Gastrocnemius medialis (tissue), 4 donors: ENCODE measurements at regions not wholly inside any gene's neighbourhood (a gene's known extent, or its start where the extent isn't known, plus 50 kb on each side); places are given as distances from the start of the nearest gene placed in this dataset.

Experiments used
- ATAC-seq, 2 donors: fragments of 150-250 bp; one replicate each; pipeline ENCODE4 v1.9.1; 2016
- DNase-seq, 2 donors: peaks; one replicate each; pipeline ENCODE4 v3.0.0-alpha.2; 2019
- H3K27ac ChIP-seq, 4 donors: fragments of 200-600 bp; sonication (generic); 1 replicate in 1 of 4; 2 replicates in 3 of 4; pipeline ENCODE4 v1.5.1; 2016 to 2018; ENCODE audit warnings: mild to moderate bottlenecking in 2 of 4, moderate library complexity in 1 of 4
- H3K27me3 ChIP-seq, 3 donors: fragments of 200-600 bp; sonication (generic) in 2 of 3; 1 replicate in 1 of 3; 2 replicates in 2 of 3; pipeline versions ENCODE4 v1.5.1 to v1.6.0; 2016 to 2019; ENCODE audit warnings: mild to moderate bottlenecking in 1 of 3, moderate library complexity in 1 of 3
- H3K36me3 ChIP-seq, 2 donors: fragments of 200-600 bp; sonication (generic) in 1 of 2; one replicate each; pipeline ENCODE4 v1.5.1; 2017 to 2018
- H3K4me1 ChIP-seq, 2 donors: fragments of 200-600 bp; sonication (generic) in 1 of 2; one replicate each; pipeline ENCODE4 v1.5.1; 2016 to 2017; ENCODE audit warnings: mild to moderate bottlenecking in 2 of 2
- H3K4me3 ChIP-seq, 4 donors: fragments of 200-600 bp; sonication (generic) in 3 of 4; 1 replicate in 1 of 4; 2 replicates in 3 of 4; pipeline ENCODE4 v1.5.1; 2016 to 2019; ENCODE audit warnings: mild to moderate bottlenecking in 2 of 4
- H3K9me3 ChIP-seq, 3 donors: fragments of 200-600 bp; sonication (generic) in 2 of 3; 1 replicate in 1 of 3; 2 replicates in 2 of 3; pipeline ENCODE4 v1.5.1; 2016 to 2019
- POLR2A ChIP-seq, 2 donors: fragments of 450-650 bp; IDR thresholded peaks; one replicate each; pipeline ENCODE4 v1.6.1; 2017; ENCODE audit warnings: antibody characterized with exemption in 2 of 2, mild to moderate bottlenecking in 2 of 2, moderate library complexity in 2 of 2
- in situ Hi-C, 4 donors: fragments of 200-750 bp; cut with MboI; loops; one replicate each; pipeline versions ENCODE4 v1.15.0 to v1.8.0; 2017; ENCODE audit warnings: low sequenced_read_pairs in 4 of 4
- intact Hi-C: fragments of 100-400 bp; cut with DNase I; formaldehyde crosslinking; loops from one replicate; pipeline ENCODE4 v1.15.1; 2023; ENCODE audit warnings: low total_unique reads
- TF ChIP-seq, protein P1 (sequence below), 5 experiments: fragments of 450-650 bp in 3 of 5; fragments of 200-600 bp in 2 of 5; sonication (generic) in 2 of 5; IDR thresholded peaks in 4 of 5; conservative IDR thresholded peaks in 1 of 5; 1 replicate in 4 of 5; 2 replicates in 1 of 5; pipeline ENCODE4 v1.5.1; 2016 to 2019; ENCODE audit warnings: antibody characterized with exemption in 5 of 5, mild to moderate bottlenecking in 3 of 5, moderate library complexity in 3 of 5

DNA sequence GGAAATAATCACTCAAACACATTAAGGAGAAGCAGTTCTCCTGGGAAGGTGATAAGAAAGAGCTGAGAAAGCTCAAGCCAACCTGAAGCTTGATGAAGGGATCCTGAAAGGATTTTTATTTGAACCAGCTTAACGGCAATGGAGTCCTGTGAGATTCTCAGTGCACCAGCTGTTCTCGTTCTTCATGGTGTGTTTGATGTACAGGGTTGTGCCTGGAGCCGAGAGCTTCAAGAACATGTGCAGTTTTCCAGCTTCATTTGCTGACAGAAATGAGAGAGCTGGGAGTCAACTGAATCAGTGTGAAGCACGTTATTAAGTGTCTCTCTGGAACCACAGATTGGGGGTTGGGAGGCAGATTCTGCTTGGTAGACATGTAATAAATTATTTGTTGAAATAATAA, 115.7 kb downstream of the ANKRD50 start:
- in situ Hi-C loops (no loop called here), intact Hi-C loops (no loop called here)
- DNase-seq (no peak), ATAC-seq (no peak)
- H3K27me3 ChIP-seq, result no peaks in the 10 kb centered on the region
- H3K9me3 ChIP-seq, result no peaks in the 10 kb centered on the region
- no peak for TF ChIP-seq POLR2A (IDR thresholded peaks at IDR 0.05)
- no peaks in the 10 kb centered on the region for H3K4me1 ChIP-seq
- H3K4me3 ChIP-seq, result no peak overlapping the region
- H3K36me3 ChIP-seq, result no peaks in the 10 kb centered on the region
- no peak overlapping the region for H3K27ac ChIP-seq

DNA sequence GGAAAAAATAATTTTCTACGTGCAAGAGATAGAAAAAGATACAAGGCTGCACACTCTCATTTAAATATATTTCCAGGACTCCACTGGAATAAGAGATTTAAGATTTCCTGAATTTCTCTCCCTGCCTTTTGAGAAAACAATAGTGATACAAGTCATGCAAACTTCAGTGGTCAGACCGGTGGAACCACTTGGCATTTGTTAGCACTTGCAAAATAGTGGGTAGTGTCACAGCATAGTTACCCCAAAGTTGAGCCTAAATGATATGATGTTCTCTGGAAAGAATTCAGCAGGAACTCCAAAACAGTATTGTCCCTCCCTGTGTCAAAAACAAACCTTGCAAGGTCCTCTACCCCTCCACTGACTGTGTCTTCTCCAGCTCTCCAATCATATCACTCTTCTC, 102.3 kb downstream of the ANKRD50 start:
- Histone ChIP-seq H3K27ac (no peak overlapping the region), H3K4me1 (no peaks in the 10 kb centered on the region), H3K4me3 (no peak overlapping the region), H3K36me3 (no peaks in the 10 kb centered on the region), H3K9me3 (no peaks in the 10 kb centered on the region), H3K27me3 (no peaks in the 10 kb centered on the region)
- in situ Hi-C loops (no loop called here), intact Hi-C loops (no loop called here)
- ATAC-seq (no peak), DNase-seq (no peak)
- TF ChIP-seq POLR2A (IDR thresholded peaks at IDR 0.05), result no peak
- TF ChIP-seq, protein P1, sequence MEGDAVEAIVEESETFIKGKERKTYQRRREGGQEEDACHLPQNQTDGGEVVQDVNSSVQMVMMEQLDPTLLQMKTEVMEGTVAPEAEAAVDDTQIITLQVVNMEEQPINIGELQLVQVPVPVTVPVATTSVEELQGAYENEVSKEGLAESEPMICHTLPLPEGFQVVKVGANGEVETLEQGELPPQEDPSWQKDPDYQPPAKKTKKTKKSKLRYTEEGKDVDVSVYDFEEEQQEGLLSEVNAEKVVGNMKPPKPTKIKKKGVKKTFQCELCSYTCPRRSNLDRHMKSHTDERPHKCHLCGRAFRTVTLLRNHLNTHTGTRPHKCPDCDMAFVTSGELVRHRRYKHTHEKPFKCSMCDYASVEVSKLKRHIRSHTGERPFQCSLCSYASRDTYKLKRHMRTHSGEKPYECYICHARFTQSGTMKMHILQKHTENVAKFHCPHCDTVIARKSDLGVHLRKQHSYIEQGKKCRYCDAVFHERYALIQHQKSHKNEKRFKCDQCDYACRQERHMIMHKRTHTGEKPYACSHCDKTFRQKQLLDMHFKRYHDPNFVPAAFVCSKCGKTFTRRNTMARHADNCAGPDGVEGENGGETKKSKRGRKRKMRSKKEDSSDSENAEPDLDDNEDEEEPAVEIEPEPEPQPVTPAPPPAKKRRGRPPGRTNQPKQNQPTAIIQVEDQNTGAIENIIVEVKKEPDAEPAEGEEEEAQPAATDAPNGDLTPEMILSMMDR (IDR thresholded peaks at IDR 0.05 in 4 of 5, conservative IDR thresholded peaks at IDR 0.05 in 1 of 5), result no peak
